Gastrocnemius medialis (tissue), 4 donors: ENCODE measurements at regions not wholly inside any gene's neighbourhood (a gene's known extent, or its start where the extent isn't known, plus 50 kb on each side); places are given as distances from the start of the nearest gene placed in this dataset.
"Not testable (repeated sequence)": the region's sequence is repeated elsewhere in the genome, so short reads cannot be mapped to it uniquely, and the experiment has no call there.

ENCODE experiments used
- CTCF ChIP-seq, 5 experiments: fragments of 450-650 bp in 3 of 5; fragments of 200-600 bp in 2 of 5; sonication (generic) in 2 of 5; IDR thresholded peaks in 4 of 5; conservative IDR thresholded peaks in 1 of 5; 1 replicate in 4 of 5; 2 replicates in 1 of 5; pipeline ENCODE4 v1.5.1; 2016 to 2019; ENCODE audit warnings: antibody characterized with exemption in 5 of 5, mild to moderate bottlenecking in 3 of 5, moderate library complexity in 3 of 5
- POLR2A ChIP-seq, 2 donors: fragments of 450-650 bp; IDR thresholded peaks; one replicate each; pipeline ENCODE4 v1.6.1; 2017; ENCODE audit warnings: antibody characterized with exemption in 2 of 2, mild to moderate bottlenecking in 2 of 2, moderate library complexity in 2 of 2

GRCh38 chr7:73137922-73138321, 52.1 kb upstream of the SPDYE9 start:
- not testable (repeated sequence) for TF ChIP-seq CTCF (IDR thresholded peaks at IDR 0.05 in 4 of 5, conservative IDR thresholded peaks at IDR 0.05 in 1 of 5); POLR2A (IDR thresholded peaks at IDR 0.05)
